Glutamatergic neuron (in vitro differentiated cells): ENCODE measurements at regions not wholly inside any gene's neighbourhood (a gene's known extent, or its start where the extent isn't known, plus 50 kb on each side); places are given as distances from the start of the nearest gene placed in this dataset.

Source experiments
- DNase-seq: peaks from one replicate; pipeline ENCODE4 v3.0.0; 2022
- H3K27ac Mint-ChIP-seq: one replicate; pipeline ENCODE4 v1.8.0; 2020; ENCODE audit warnings: mild to moderate bottlenecking, mixed read lengths, inconsistent platforms; ENCODE audit not compliant: unreplicated experiment
- H3K27me3 Mint-ChIP-seq: one replicate; pipeline ENCODE4 v1.8.0; 2020; ENCODE audit warnings: mild to moderate bottlenecking, moderate library complexity, mixed read lengths, inconsistent platforms; ENCODE audit not compliant: unreplicated experiment
- H3K36me3 Mint-ChIP-seq: one replicate; pipeline ENCODE4 v1.8.0; 2020; ENCODE audit warnings: mild to moderate bottlenecking, mixed read lengths, inconsistent platforms; ENCODE audit not compliant: unreplicated experiment
- H3K4me1 Mint-ChIP-seq: one replicate; pipeline ENCODE4 v1.8.0; 2020; ENCODE audit warnings: mild to moderate bottlenecking, low read depth, mixed read lengths, inconsistent platforms; ENCODE audit not compliant: unreplicated experiment
- H3K4me3 Mint-ChIP-seq: one replicate; pipeline ENCODE4 v1.8.0; 2020; ENCODE audit warnings: mild to moderate bottlenecking, mixed read lengths, inconsistent platforms; ENCODE audit not compliant: unreplicated experiment
- H3K9me3 Mint-ChIP-seq: one replicate; pipeline ENCODE4 v1.8.0; 2020; ENCODE audit warnings: mild to moderate bottlenecking, moderate library complexity, mixed read lengths, inconsistent platforms; ENCODE audit not compliant: unreplicated experiment
- TF ChIP-seq, protein P1 (sequence below): fragments of 200-600 bp; sonication (generic); IDR thresholded peaks from one replicate; pipeline ENCODE4 v1.5.0; 2021; ENCODE audit not compliant: partially characterized antibody, unreplicated experiment

GRCh38 chr10:57846307-57847065, 421.2 kb downstream of the IPMK start:
- Mint-ChIP-seq H3K4me1 (no peaks in the 10 kb centered on the region), H3K9me3 (peaks cover 2% of the 10 kb centered on the region), H3K27me3 (peaks cover 2% of the 10 kb centered on the region)

GRCh38 chr10:57844387-57844998, 423.2 kb downstream of the IPMK start:
- TF ChIP-seq, protein P1, sequence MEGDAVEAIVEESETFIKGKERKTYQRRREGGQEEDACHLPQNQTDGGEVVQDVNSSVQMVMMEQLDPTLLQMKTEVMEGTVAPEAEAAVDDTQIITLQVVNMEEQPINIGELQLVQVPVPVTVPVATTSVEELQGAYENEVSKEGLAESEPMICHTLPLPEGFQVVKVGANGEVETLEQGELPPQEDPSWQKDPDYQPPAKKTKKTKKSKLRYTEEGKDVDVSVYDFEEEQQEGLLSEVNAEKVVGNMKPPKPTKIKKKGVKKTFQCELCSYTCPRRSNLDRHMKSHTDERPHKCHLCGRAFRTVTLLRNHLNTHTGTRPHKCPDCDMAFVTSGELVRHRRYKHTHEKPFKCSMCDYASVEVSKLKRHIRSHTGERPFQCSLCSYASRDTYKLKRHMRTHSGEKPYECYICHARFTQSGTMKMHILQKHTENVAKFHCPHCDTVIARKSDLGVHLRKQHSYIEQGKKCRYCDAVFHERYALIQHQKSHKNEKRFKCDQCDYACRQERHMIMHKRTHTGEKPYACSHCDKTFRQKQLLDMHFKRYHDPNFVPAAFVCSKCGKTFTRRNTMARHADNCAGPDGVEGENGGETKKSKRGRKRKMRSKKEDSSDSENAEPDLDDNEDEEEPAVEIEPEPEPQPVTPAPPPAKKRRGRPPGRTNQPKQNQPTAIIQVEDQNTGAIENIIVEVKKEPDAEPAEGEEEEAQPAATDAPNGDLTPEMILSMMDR: no peak
- Mint-ChIP-seq H3K4me1 (no peaks in the 10 kb centered on the region), H3K27me3 (peaks cover 2% of the 10 kb centered on the region), H3K9me3 (peaks cover 2% of the 10 kb centered on the region), H3K4me3 (no peak overlapping the region), H3K27ac (no peak overlapping the region), H3K36me3 (no peaks in the 10 kb centered on the region)
- no peak for DNase-seq

More at GRCh38 chr10:57846307-57847065, 421.2 kb downstream of the IPMK start:
- H3K4me3 Mint-ChIP-seq: no peak overlapping the region
- no peak for DNase-seq
- H3K36me3 Mint-ChIP-seq: no peaks in the 10 kb centered on the region
- TF ChIP-seq, protein P1: no peak
- no peak overlapping the region for H3K27ac Mint-ChIP-seq

DNA sequence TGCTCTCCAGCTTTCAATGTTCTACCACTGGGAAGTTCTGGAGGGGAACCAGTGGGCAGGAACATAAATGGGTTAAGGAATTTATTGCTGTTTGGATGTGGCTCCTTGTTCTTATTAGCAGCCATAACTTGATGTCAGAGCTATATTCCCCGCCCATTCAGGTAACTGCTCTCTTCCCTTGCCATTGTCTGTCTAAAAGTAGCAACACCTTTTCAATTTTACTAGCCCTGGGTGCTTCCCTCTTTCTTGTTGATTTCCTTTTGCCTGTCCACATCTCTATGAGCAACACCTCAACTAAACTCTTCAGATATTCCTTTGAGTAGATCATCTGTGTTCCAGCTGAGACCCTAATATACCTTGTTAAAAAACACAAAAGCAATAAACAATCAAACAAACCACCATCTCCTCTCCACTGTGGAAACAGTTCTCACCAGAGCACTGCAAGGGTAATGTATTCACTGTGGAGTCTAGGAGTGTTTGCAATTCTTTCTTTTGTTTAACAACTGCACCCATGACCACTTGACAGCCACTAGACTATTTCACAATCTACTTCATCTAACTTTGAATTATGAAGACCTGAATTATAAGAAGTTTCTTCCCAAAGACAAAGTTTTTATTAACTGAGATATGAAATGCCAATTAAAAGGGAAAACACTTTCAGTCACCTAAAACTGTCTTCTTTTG, 436.7 kb downstream of the IPMK start:
- H3K27me3 Mint-ChIP-seq: peaks cover 3% of the 10 kb centered on the region
- no peaks in the 10 kb centered on the region for H3K36me3 Mint-ChIP-seq
- TF ChIP-seq, protein P1: no peak
- no peak for DNase-seq
- no peaks in the 10 kb centered on the region for H3K9me3 Mint-ChIP-seq
- H3K27ac Mint-ChIP-seq: no peak overlapping the region
- no peaks in the 10 kb centered on the region for H3K4me1 Mint-ChIP-seq
- no peak overlapping the region for H3K4me3 Mint-ChIP-seq

DNA sequence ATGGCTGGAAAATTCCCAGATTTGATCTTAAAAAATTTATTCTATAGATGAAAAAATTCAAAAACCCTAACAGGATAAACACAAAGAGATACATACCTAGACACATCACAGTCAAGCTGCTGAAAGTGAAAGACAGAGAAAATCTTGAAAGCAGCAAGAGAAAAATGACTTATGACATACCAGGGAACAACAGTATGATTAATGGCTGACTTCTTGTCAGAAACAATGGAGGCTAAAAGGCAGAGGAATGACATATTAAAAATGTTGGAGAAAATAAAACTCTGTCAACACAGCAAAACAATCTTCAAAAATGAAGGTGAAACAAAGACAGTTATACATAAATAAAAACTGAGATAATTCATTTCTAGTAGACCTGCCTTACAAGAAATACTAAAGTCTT, 442.7 kb downstream of the IPMK start:
- no peak overlapping the region for H3K27ac Mint-ChIP-seq
- H3K9me3 Mint-ChIP-seq: no peaks in the 10 kb centered on the region
- no peak overlapping the region for H3K4me3 Mint-ChIP-seq
- TF ChIP-seq, protein P1: no peak
- H3K36me3 Mint-ChIP-seq: no peaks in the 10 kb centered on the region
- DNase-seq: no peak
- peaks cover 4% of the 10 kb centered on the region for H3K4me1 Mint-ChIP-seq
- H3K27me3 Mint-ChIP-seq: peaks cover 2% of the 10 kb centered on the region
